SK-N-SH (cell line): ENCODE measurements at regions not wholly inside any gene's neighbourhood (a gene's known extent, or its start where the extent isn't known, plus 50 kb on each side); places are given as distances from the start of the nearest gene placed in this dataset.

Source experiments
- EZH2phosphoT487 ChIP-seq: fragments of 200-600 bp; sonication (generic); IDR thresholded peaks from 2 replicates; pipeline ENCODE4 v1.6.1; 2017; ENCODE audit warnings: low read depth, mixed run types, mild to moderate bottlenecking, antibody characterized with exemption, moderate library complexity, borderline replicate concordance
- FOXJ3 ChIP-seq: sonication (generic); formaldehyde crosslinking; IDR thresholded peaks from 2 replicates; pipeline ENCODE4 v1.5.1; 2020; ENCODE audit warnings: mild to moderate bottlenecking, missing genetic modification reagents
- FOXM1 ChIP-seq: IDR thresholded peaks from 2 replicates; pipeline ENCODE4 v1.4.0; 2012; ENCODE audit warnings: low read depth, mild to moderate bottlenecking
- MAX ChIP-seq: IDR thresholded peaks from 2 replicates; pipeline ENCODE4 v1.4.0; 2012; ENCODE audit warnings: low read depth
- NRF1 ChIP-seq: IDR thresholded peaks from 2 replicates; pipeline ENCODE4 v1.6.1; 2012; ENCODE audit warnings: low read depth, mild to moderate bottlenecking, low read length
- POLR2AphosphoS5 ChIP-seq: IDR thresholded peaks from 2 replicates; pipeline ENCODE4 v1.6.1; 2012; ENCODE audit warnings: low read depth, low read length
- RCOR1 ChIP-seq: fragments of 150-350 bp; IDR thresholded peaks from 2 replicates; pipeline ENCODE4 v1.6.1; 2017; ENCODE audit warnings: antibody characterized with exemption, low read length
- REST ChIP-seq: IDR thresholded peaks from 2 replicates; pipeline ENCODE4 v1.6.1; 2012; ENCODE audit warnings: mild to moderate bottlenecking, low read depth, low read length, moderate library complexity
- YY1 ChIP-seq: IDR thresholded peaks from 2 replicates; pipeline ENCODE4 v1.4.0; 2012; ENCODE audit warnings: low read depth, mild to moderate bottlenecking
- TF ChIP-seq, protein P1 (sequence below): fragments of 200-600 bp; sonication (generic); IDR thresholded peaks from 2 replicates; pipeline ENCODE4 v1.6.1; 2017; ENCODE audit warnings: antibody characterized with exemption, mild to moderate bottlenecking, moderate library complexity
- TF ChIP-seq, protein P2 (sequence below): IDR thresholded peaks from 2 replicates; pipeline ENCODE4 v1.4.0; 2012; ENCODE audit warnings: low read depth, borderline replicate concordance

- TF ChIP-seq REST = no peak
- no peak for TF ChIP-seq FOXM1
- TF ChIP-seq, protein P1, sequence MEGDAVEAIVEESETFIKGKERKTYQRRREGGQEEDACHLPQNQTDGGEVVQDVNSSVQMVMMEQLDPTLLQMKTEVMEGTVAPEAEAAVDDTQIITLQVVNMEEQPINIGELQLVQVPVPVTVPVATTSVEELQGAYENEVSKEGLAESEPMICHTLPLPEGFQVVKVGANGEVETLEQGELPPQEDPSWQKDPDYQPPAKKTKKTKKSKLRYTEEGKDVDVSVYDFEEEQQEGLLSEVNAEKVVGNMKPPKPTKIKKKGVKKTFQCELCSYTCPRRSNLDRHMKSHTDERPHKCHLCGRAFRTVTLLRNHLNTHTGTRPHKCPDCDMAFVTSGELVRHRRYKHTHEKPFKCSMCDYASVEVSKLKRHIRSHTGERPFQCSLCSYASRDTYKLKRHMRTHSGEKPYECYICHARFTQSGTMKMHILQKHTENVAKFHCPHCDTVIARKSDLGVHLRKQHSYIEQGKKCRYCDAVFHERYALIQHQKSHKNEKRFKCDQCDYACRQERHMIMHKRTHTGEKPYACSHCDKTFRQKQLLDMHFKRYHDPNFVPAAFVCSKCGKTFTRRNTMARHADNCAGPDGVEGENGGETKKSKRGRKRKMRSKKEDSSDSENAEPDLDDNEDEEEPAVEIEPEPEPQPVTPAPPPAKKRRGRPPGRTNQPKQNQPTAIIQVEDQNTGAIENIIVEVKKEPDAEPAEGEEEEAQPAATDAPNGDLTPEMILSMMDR = no peak
- no peak for TF ChIP-seq NRF1
- no peak for TF ChIP-seq EZH2phosphoT487
- no peak for TF ChIP-seq RCOR1
- no peak for TF ChIP-seq MAX
- TF ChIP-seq, protein P2, sequence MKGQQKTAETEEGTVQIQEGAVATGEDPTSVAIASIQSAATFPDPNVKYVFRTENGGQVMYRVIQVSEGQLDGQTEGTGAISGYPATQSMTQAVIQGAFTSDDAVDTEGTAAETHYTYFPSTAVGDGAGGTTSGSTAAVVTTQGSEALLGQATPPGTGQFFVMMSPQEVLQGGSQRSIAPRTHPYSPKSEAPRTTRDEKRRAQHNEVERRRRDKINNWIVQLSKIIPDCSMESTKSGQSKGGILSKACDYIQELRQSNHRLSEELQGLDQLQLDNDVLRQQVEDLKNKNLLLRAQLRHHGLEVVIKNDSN = no peak
- TF ChIP-seq YY1 = no peak
- TF ChIP-seq POLR2AphosphoS5 = no peak
- no peak for TF ChIP-seq FOXJ3
These were observed 358.9 kb downstream of the CENPW start for GRCh38 chr6:126698732-126699240.
